ENCODE measurements at regions not wholly inside any gene's neighbourhood (a gene's known extent, or its start where the extent isn't known, plus 50 kb on each side); places are given as distances from the start of the nearest gene placed in this dataset.

DNA sequence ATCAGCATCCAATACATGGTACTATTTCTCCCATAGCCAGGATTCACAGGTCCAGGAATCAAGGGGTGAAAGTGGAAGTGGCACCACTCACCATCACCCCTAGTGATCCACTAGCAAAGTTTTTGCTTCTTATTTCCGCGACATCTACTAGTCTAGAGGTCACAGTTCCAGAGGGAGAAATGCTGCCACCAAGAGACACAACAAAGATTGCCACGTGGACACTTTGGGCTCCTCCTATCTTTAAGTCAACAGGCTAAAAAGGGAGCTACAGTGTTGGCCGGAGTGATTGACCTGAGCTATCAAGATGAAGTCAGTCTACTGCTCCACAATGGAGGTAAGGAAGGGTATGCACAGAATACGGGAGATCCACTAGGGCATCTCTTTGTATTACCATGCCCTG is 178.2 kb downstream of the AKR1D1 start:
- TF ChIP-seq, protein P1, sequence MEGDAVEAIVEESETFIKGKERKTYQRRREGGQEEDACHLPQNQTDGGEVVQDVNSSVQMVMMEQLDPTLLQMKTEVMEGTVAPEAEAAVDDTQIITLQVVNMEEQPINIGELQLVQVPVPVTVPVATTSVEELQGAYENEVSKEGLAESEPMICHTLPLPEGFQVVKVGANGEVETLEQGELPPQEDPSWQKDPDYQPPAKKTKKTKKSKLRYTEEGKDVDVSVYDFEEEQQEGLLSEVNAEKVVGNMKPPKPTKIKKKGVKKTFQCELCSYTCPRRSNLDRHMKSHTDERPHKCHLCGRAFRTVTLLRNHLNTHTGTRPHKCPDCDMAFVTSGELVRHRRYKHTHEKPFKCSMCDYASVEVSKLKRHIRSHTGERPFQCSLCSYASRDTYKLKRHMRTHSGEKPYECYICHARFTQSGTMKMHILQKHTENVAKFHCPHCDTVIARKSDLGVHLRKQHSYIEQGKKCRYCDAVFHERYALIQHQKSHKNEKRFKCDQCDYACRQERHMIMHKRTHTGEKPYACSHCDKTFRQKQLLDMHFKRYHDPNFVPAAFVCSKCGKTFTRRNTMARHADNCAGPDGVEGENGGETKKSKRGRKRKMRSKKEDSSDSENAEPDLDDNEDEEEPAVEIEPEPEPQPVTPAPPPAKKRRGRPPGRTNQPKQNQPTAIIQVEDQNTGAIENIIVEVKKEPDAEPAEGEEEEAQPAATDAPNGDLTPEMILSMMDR (conservative IDR thresholded peaks at IDR 0.05; ENCODE audit: low read length) = no peak
- TF ChIP-seq EZH2phosphoT487 (IDR thresholded peaks at IDR 0.05; ENCODE audit: borderline replicate concordance) = no peak
